Muscle layer of colon (tissue), 2 donors: ENCODE measurements at regions not wholly inside any gene's neighbourhood (a gene's known extent, or its start where the extent isn't known, plus 50 kb on each side); places are given as distances from the start of the nearest gene placed in this dataset.
"Not testable (repeated sequence)": the region's sequence is repeated elsewhere in the genome, so short reads cannot be mapped to it uniquely, and the experiment has no call there.

Experiments
- H3K27ac ChIP-seq: one replicate; pipeline ENCODE4 v1.7.0; 2013; ENCODE audit warnings: low read depth, mild to moderate bottlenecking, low read length, moderate library complexity
- H3K27me3 ChIP-seq, 2 donors: one replicate each; pipeline ENCODE4 v1.7.0; 2013; ENCODE audit warnings: low read length in 2 of 2, mild to moderate bottlenecking in 2 of 2; ENCODE audit not compliant: insufficient read depth in 2 of 2, control insufficient read depth in 1 of 2
- H3K36me3 ChIP-seq: one replicate; pipeline ENCODE4 v1.7.0; 2013; ENCODE audit warnings: mild to moderate bottlenecking, low read length; ENCODE audit not compliant: insufficient read depth
- H3K4me1 ChIP-seq: one replicate; pipeline ENCODE4 v1.7.0; 2013; ENCODE audit warnings: mild to moderate bottlenecking, low read length; ENCODE audit not compliant: insufficient read depth
- H3K4me3 ChIP-seq, 2 donors: one replicate each; pipeline ENCODE4 v1.7.0; 2013; ENCODE audit warnings: low read length in 2 of 2, low read depth in 1 of 2, mild to moderate bottlenecking in 1 of 2, moderate library complexity in 1 of 2
- H3K9ac ChIP-seq: one replicate; pipeline ENCODE4 v1.7.0; 2013; ENCODE audit warnings: low read length
- H3K9me3 ChIP-seq: one replicate; pipeline ENCODE4 v1.7.0; 2013; ENCODE audit warnings: mild to moderate bottlenecking, low read length
- donor health status: abdominal sarcoma.
- donor health status: Adenocarcinoma of cecum.

DNA sequence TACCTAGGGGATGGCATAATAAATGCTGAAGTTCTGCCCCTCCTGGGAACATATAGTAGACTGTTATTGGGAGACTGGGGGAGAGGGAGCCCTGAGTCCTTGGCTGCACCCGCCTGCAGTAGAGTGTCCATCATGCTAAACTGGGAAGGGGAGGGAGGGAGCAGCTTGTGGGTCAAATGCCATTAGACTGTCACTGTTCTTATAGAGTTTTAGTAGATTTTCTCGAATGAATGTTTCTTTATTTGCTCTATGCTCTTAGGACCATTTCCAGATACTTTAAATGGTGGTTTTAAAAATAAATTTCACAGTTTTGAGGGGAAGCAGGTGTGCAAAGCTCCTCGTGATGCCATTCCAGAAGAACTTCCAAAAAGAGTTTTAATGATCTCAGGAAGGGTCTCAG, 111.6 kb upstream of the USP9X start:
- Histone ChIP-seq H3K27me3 (no peaks in the 10 kb centered on the region), H3K36me3 (no peaks in the 10 kb centered on the region), H3K4me1 (no peaks in the 10 kb centered on the region), H3K9me3 (peaks cover 8% of the 10 kb centered on the region), H3K27ac (no peak overlapping the region), H3K4me3 (no peak overlapping the region), H3K9ac (no peak overlapping the region)

DNA sequence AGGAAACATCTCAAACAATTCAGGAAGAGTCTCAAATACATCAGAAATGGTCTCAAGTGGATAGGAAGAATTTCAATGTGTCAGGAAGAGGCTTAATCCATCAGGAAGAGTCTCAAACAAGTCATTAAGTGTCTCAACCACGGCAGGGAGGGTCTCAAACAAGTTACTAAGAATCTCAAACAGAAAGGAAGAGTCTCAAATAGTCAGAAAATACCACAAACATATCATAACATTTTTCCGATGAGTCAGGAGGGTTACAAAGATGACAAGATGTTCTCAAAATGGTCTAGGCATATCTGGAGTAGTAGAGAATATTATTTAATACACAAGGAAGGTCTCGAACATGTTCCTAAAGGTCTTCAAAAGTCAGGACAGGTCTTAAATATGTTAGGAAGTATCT, 109.3 kb upstream of the USP9X start:
- no peak overlapping the region for H3K4me3 ChIP-seq
- H3K27me3 ChIP-seq: no peaks in the 10 kb centered on the region
- H3K9me3 ChIP-seq: peaks cover 8% of the 10 kb centered on the region
- H3K4me1 ChIP-seq: no peaks in the 10 kb centered on the region
- H3K27ac ChIP-seq: no peak overlapping the region
- H3K9ac ChIP-seq: no peak overlapping the region
- H3K36me3 ChIP-seq: no peaks in the 10 kb centered on the region

DNA sequence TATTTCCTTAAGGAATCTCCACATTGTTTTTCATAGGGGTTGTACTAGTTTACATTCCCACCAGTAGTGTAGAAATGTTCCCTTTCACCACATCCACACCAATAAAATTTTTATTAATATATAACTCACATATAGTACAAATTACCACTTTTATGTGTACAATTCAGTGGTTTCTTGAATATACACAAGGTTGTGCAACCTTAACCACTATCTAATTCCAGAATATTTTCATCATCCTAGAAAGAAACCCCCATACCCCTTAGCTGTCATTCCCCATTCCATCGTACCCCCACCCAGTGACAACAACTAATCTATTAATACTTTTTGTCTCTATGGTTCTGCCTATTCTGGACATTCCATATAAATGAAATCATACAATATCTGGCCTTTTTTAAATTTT, 108.3 kb upstream of the USP9X start:
- no peak overlapping the region for H3K9ac ChIP-seq
- H3K27me3 ChIP-seq: no peaks in the 10 kb centered on the region
- no peak overlapping the region for H3K27ac ChIP-seq
- no peaks in the 10 kb centered on the region for H3K4me1 ChIP-seq
- H3K9me3 ChIP-seq: peaks cover 8% of the 10 kb centered on the region
- no peak overlapping the region for H3K4me3 ChIP-seq
- H3K36me3 ChIP-seq: no peaks in the 10 kb centered on the region

DNA sequence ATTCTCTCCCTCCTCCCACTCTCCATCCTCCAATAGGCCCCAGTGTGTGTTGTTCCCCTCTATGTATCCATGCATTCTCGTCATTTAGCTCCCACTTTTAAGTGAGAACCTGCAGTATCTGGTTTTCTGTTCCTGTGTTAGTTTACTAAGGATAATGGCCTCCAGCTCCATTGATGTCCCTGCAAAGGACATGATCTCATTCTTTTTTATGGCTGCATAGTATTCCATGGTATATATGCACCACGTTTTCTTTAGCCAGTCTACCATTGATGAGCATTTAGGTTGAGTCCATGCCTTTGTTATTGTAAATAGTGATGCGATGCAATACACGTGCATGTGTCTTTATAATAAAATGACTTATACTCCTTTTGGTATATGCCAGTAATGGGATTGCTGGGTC, 100.3 kb upstream of the USP9X start:
- no peaks in the 10 kb centered on the region for H3K27me3 ChIP-seq
- no peak overlapping the region for H3K27ac ChIP-seq
- no peaks in the 10 kb centered on the region for H3K4me1 ChIP-seq
- H3K9ac ChIP-seq: no peak overlapping the region
- no peaks in the 10 kb centered on the region for H3K36me3 ChIP-seq
- no peak overlapping the region for H3K4me3 ChIP-seq
- no peaks in the 10 kb centered on the region for H3K9me3 ChIP-seq

DNA sequence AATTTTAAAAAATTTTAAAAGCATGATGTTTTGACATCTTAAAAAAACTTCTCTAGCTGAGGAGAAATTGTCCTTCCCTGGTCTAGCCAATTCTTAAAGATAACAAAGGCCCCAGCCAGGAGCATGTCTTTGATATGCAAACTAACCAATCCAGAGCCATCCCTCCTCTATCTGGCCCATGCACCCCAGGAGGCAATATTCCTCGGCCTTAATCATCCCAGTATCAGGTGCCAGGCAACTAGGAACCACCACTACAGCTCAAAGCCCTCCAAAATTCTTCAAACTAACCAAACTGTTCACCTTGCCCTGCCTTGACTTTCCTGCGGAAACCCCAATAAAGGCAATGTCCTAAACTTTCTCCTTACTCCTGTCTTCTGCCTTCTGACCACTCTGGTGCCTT, 97.8 kb upstream of the USP9X start:
- H3K27ac ChIP-seq: no peak overlapping the region
- H3K4me3 ChIP-seq: no peak overlapping the region
- no peaks in the 10 kb centered on the region for H3K27me3 ChIP-seq
- H3K4me1 ChIP-seq: no peaks in the 10 kb centered on the region
- H3K9me3 ChIP-seq: no peaks in the 10 kb centered on the region
- no peak overlapping the region for H3K9ac ChIP-seq
- H3K36me3 ChIP-seq: no peaks in the 10 kb centered on the region

DNA sequence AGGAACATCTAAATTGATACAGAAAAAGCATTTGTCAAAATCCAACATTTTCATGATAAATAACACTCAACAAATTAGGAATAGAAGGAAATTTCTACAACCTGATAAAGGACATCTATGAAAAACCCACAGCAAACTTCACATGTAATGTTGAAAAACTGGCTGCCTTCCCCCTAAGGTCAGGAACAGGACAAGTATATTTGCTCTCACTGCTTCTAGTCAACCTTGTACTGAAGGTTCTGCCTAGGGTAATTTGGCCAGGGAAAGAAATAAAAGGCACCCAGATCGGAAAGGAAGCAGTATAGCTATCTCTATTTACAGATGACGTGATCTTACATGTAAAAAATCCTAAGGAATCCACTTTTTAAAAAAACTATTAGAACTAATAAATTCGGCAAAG, 97.1 kb upstream of the USP9X start:
- Histone ChIP-seq H3K27me3 (no peaks in the 10 kb centered on the region), H3K4me3 (no peak overlapping the region), H3K4me1 (no peaks in the 10 kb centered on the region), H3K36me3 (no peaks in the 10 kb centered on the region), H3K9me3 (no peaks in the 10 kb centered on the region), H3K27ac (no peak overlapping the region), H3K9ac (no peak overlapping the region)

DNA sequence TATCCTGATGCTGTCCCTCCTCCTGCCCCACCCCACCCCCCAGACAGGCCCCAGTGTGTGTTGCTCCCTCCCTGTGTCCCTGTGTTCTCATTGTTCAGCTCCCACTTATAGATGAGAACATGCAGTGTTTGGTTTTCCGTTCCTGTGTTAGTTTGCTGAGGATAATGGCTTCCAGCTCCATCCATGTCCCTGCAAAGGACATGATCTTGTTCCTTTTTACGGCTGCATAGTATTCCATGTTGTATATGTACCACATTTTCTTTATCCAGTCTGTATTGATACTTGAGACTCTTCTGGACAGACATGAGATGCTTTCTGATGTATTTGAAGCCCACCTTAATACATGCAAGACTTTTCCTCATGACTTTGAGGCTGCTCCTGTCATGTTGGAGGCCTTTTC, 91.8 kb upstream of the USP9X start:
- not testable (repeated sequence) for H3K4me3 ChIP-seq, H3K27me3 ChIP-seq, H3K4me1 ChIP-seq, H3K36me3 ChIP-seq, H3K9ac ChIP-seq, H3K27ac ChIP-seq, H3K9me3 ChIP-seq

DNA sequence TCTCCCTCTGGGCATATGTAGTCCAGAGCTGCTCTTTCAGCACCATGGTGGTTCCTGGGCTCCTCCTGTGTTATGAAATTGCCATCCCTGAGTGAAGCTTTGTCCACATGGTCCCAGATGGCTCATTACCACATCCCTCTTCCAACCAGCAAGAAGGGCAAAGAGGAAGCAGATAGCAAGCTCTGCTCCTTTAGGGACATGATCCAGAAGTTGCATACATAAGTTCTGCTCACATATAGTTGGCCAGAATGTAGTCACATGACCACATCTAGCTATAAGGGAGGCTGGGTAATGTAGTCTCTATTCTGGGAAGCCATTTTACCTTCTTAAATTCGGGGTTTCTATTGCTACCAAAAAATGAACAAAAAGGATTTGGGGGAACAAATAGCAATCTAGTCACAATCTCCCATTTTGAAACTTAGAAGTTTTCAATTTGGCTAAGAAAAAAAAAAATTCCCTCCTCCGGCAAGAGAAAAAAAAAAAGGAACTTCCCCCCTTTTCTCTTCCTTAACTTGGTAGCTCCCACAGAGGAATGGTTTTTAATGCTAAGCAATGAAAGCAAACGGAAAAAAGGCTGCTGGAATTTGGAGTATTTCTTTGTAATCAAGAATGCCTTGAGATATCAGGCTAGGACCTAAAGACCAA, 88.2 kb upstream of the USP9X start:
- Histone ChIP-seq H3K9me3 (no peaks in the 10 kb centered on the region), H3K27ac (no peak overlapping the region), H3K36me3 (no peaks in the 10 kb centered on the region), H3K27me3 (no peaks in the 10 kb centered on the region), H3K9ac (no peak overlapping the region), H3K4me3 (no peak overlapping the region), H3K4me1 (no peaks in the 10 kb centered on the region)

DNA sequence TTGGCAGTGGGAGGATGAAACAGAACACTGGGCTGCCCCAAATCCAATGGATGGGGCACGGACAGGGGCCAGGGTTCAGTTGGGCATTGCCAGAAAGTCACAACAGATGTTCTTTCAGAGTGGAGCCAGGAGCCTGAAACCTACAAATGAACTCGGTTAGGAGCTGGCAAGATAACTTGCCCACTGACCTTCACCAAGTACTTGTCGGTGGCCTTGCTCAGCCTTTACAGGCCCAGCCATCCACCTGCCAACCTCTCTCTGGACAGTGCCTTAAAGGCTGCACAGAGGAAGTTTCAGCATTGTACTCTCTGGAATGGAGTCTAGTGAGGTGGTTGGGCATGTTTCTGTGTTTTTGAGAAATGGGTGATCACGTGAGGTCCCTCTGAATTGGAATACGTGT, 87.1 kb upstream of the USP9X start:
- H3K9ac ChIP-seq: no peak overlapping the region

DNA sequence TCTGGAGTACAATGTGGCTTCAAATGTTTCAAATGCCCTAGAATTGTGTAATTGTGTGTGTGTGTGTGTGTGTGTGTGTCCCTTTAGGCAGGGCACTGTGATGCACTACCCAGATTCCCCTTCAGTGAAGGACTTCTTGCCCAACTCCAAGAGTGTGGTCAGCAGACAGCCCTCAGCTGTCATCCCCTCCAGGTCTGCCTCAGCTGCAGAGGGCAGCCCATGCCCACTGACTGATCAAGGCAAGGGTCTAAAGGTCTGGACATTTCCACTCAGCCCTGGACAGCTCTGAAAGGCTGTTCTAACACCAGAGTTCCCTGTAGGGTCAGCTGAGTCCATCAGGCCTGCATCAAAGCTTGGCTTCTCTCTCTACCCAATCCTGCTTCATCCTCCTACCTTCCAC, 83.9 kb upstream of the USP9X start:
- no peaks in the 10 kb centered on the region for H3K9me3 ChIP-seq
- H3K4me1 ChIP-seq: no peaks in the 10 kb centered on the region
- H3K36me3 ChIP-seq: no peaks in the 10 kb centered on the region
- H3K27me3 ChIP-seq: peaks cover 0 to 3% of the 10 kb centered on the region in 2 donors
- no peak overlapping the region for H3K27ac ChIP-seq
- H3K4me3 ChIP-seq: no peak overlapping the region
- H3K9ac ChIP-seq: no peak overlapping the region

More for the DNA sequence above, 87.1 kb upstream of the USP9X start:
- Histone ChIP-seq H3K27ac (no peak overlapping the region), H3K4me1 (no peaks in the 10 kb centered on the region), H3K9me3 (no peaks in the 10 kb centered on the region), H3K4me3 (no peak overlapping the region), H3K27me3 (no peaks in the 10 kb centered on the region), H3K36me3 (no peaks in the 10 kb centered on the region)

DNA sequence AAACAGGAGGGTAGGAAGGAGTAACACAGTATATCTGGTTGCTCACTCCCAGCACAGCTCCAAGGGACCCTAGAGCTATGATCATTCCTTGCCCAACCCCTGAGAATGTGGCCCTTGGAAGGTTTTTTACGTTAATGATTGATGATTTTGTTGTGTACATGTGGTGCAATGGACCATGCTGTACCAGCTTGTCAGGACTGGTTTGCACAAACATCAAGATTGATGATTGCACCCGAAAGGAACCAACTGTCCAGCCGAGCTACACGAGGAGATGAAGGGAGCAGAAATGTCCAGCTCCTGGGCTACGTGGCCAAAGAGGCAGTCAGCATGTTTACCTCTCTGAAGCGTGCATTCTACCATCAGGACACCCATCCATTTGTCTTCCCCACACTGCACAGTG, 83.2 kb upstream of the USP9X start:
- H3K9ac ChIP-seq: no peak overlapping the region
- H3K27me3 ChIP-seq: peaks cover 0 to 3% of the 10 kb centered on the region in 2 donors
- no peak overlapping the region for H3K27ac ChIP-seq
- no peak overlapping the region for H3K4me3 ChIP-seq
- H3K4me1 ChIP-seq: no peaks in the 10 kb centered on the region
- no peaks in the 10 kb centered on the region for H3K9me3 ChIP-seq
- no peaks in the 10 kb centered on the region for H3K36me3 ChIP-seq

DNA sequence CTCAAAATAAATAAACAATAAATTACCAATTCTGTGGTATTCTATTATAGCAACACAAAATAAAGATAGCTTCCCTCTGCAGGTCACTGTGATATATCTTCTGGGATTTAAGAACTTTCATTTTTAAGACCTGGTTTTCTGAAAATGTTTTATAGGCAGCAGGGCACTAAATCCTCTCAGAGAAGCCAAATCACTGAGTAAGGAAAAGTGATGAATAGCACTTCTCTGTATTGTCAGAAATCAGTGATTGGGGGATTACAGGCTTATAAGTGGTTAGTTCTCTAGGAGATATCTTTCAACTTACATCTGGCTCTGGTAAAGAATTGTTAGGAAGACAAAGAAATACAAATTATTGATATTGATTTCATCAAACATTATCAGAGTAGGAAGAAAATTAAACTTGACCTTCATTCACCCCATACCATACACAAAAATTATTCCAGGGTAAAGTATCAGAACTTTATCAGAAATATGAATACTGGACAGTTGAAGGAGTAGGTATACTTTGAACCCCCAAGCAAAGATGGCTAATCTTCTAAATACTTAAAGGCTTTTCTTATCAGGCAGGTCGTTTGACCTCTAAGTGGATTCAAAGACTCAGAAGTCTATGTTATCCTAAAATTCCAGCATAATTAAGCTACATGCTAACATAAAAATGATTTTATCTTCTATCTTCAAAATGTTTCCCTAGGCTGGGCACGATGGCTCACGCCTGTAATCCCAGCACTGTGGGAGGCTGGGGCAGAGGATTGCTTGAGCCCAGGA, 81.6 kb upstream of the USP9X start:
- Histone ChIP-seq H3K9me3 (no peaks in the 10 kb centered on the region), H3K36me3 (no peaks in the 10 kb centered on the region), H3K4me3 (no peak overlapping the region), H3K27ac (no peak overlapping the region), H3K4me1 (no peaks in the 10 kb centered on the region), H3K9ac (no peak overlapping the region), H3K27me3 (peaks cover 0 to 3% of the 10 kb centered on the region in 2 donors)
